ENCODE measurements at regions not wholly inside any gene's neighbourhood (a gene's known extent, or its start where the extent isn't known, plus 50 kb on each side); places are given as distances from the start of the nearest gene placed in this dataset.

DNA sequence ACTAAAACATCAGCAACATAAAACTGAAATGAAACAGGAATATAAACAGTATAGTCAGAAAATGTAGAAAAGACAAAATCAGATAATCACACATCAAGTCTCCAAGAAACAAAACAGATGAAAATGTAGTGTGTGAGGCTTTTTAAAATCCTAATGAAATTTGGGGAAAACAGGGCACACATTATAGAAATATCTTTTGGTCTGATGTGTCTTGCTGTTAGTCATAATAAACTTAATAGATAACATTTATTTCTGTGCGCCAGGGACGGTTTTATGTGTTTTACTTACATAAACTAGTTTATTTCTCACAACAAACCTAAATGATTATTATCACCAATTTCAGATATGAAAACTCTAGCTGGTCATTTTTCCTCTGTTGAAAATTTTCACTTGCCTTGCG, 293.9 kb upstream of the GATB start:
- no peak for TF ChIP-seq ARNTL (CRISPR knock-in tag; IDR thresholded peaks at IDR 0.05; ENCODE audit: borderline replicate concordance, low read depth)
- no peak for TF ChIP-seq ZFP30 (CRISPR knock-in tag; IDR thresholded peaks at IDR 0.05)
- no peak for TF ChIP-seq ZNF565 (CRISPR knock-in tag; conservative IDR thresholded peaks at IDR 0.05; ENCODE audit: low read depth)
- TF ChIP-seq CSDC2 (CRISPR knock-in tag; IDR thresholded peaks at IDR 0.05): no peak
- TF ChIP-seq ESRRG (CRISPR knock-in tag; IDR thresholded peaks at IDR 0.05): no peak
- no peak for TF ChIP-seq ZFP3 (CRISPR knock-in tag; IDR thresholded peaks at IDR 0.05)
- TF ChIP-seq, protein P1, sequence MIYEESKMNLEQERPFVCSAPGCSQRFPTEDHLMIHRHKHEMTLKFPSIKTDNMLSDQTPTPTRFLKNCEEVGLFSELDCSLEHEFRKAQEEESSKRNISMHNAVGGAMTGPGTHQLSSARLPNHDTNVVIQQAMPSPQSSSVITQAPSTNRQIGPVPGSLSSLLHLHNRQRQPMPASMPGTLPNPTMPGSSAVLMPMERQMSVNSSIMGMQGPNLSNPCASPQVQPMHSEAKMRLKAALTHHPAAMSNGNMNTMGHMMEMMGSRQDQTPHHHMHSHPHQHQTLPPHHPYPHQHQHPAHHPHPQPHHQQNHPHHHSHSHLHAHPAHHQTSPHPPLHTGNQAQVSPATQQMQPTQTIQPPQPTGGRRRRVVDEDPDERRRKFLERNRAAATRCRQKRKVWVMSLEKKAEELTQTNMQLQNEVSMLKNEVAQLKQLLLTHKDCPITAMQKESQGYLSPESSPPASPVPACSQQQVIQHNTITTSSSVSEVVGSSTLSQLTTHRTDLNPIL (CRISPR knock-in tag; IDR thresholded peaks at IDR 0.05; ENCODE audit: low read depth): no peak
- no peak for TF ChIP-seq RARB (CRISPR knock-in tag; IDR thresholded peaks at IDR 0.05)
